H9 (cell line): ENCODE measurements at regions not wholly inside any gene's neighbourhood (a gene's known extent, or its start where the extent isn't known, plus 50 kb on each side); places are given as distances from the start of the nearest gene placed in this dataset.
"Not testable (repeated sequence)": the region's sequence is repeated elsewhere in the genome, so short reads cannot be mapped to it uniquely, and the experiment has no call there.

Experiments used
- DNase-seq: peaks from one replicate; pipeline ENCODE4 v3.0.0-alpha.2; 2017
- H2AFZ ChIP-seq: one replicate; pipeline ENCODE4 v1.6.1; 2013; ENCODE audit warnings: mild to moderate bottlenecking, low read length, control low read depth, moderate library complexity
- H2AK5ac ChIP-seq: 2 replicates; pipeline ENCODE4 v1.6.1; 2013; ENCODE audit warnings: low read length, control low read depth, mixed read lengths; ENCODE audit not compliant: insufficient read length
- H2BK120ac ChIP-seq: one replicate; pipeline ENCODE4 v1.6.1; 2013; ENCODE audit warnings: low read depth, mild to moderate bottlenecking, low read length, control low read depth, inconsistent platforms; ENCODE audit not compliant: poor library complexity, severe bottlenecking
- H2BK12ac ChIP-seq: 2 replicates; pipeline ENCODE4 v1.6.1; 2013; ENCODE audit warnings: low read length, control low read depth, mixed read lengths, low read depth; ENCODE audit not compliant: insufficient read length
- H2BK15ac ChIP-seq: 2 replicates; pipeline ENCODE4 v1.6.1; 2013; ENCODE audit warnings: low read depth, low read length, control low read depth
- H2BK20ac ChIP-seq: one replicate; pipeline ENCODE4 v1.6.1; 2013; ENCODE audit warnings: low read depth, mild to moderate bottlenecking, low read length, control low read depth, inconsistent platforms; ENCODE audit not compliant: poor library complexity, severe bottlenecking
- H2BK5ac ChIP-seq: 2 replicates; pipeline ENCODE4 v1.6.1; 2013; ENCODE audit warnings: low read length, control low read depth, mixed read lengths; ENCODE audit not compliant: insufficient read length
- H3K14ac ChIP-seq: 2 replicates; pipeline ENCODE4 v1.6.1; 2013; ENCODE audit warnings: low read length, control low read depth; ENCODE audit not compliant: insufficient read depth
- H3K18ac ChIP-seq: 2 replicates; pipeline ENCODE4 v1.6.1; 2013; ENCODE audit warnings: low read depth, mild to moderate bottlenecking, mixed read lengths, low read length, control low read depth; ENCODE audit not compliant: insufficient read length
- H3K23ac ChIP-seq: 2 replicates; pipeline ENCODE4 v1.6.1; 2013; ENCODE audit warnings: low read length, control low read depth, mixed read lengths, low read depth; ENCODE audit not compliant: insufficient read length
- H3K23me2 ChIP-seq: 2 replicates; pipeline ENCODE4 v1.6.1; 2013; ENCODE audit warnings: low read depth, mild to moderate bottlenecking, mixed read lengths, low read length, control low read depth; ENCODE audit not compliant: insufficient read length, poor library complexity, severe bottlenecking
- H3K27ac ChIP-seq: 2 replicates; pipeline ENCODE4 v1.5.1; 2013; ENCODE audit warnings: low read length, control low read depth, mixed read lengths, low read depth; ENCODE audit not compliant: insufficient read length
- H3K27me3 ChIP-seq: 2 replicates; pipeline ENCODE4 v1.6.1; 2013; ENCODE audit warnings: low read length, control low read depth, inconsistent platforms; ENCODE audit not compliant: insufficient read depth
- H3K4ac ChIP-seq: 2 replicates; pipeline ENCODE4 v1.6.1; 2013; ENCODE audit warnings: low read depth, mild to moderate bottlenecking, control low read depth, inconsistent platforms, low read length, moderate library complexity
- H3K4me1 ChIP-seq: 2 replicates; pipeline ENCODE4 v1.6.1; 2013; ENCODE audit warnings: low read length, control low read depth, inconsistent platforms; ENCODE audit not compliant: insufficient read depth
- H3K4me2 ChIP-seq: 2 replicates; pipeline ENCODE4 v1.6.1; 2013; ENCODE audit warnings: low read length, control low read depth, mixed read lengths; ENCODE audit not compliant: insufficient read length, insufficient read depth
- H3K56ac ChIP-seq: 2 replicates; pipeline ENCODE4 v1.6.1; 2013; ENCODE audit warnings: low read depth, mild to moderate bottlenecking, mixed read lengths, low read length, control low read depth; ENCODE audit not compliant: insufficient read length
- H3K79me1 ChIP-seq: 2 replicates; pipeline ENCODE4 v1.6.1; 2013; ENCODE audit warnings: low read depth, mild to moderate bottlenecking, moderate library complexity, low read length, control low read depth, inconsistent platforms; ENCODE audit not compliant: insufficient read depth, poor library complexity, severe bottlenecking
- H3K79me2 ChIP-seq: 2 replicates; pipeline ENCODE4 v1.6.1; 2013; ENCODE audit warnings: low read length, control low read depth, inconsistent platforms; ENCODE audit not compliant: insufficient read depth
- H3K9ac ChIP-seq: 2 replicates; pipeline ENCODE4 v1.6.1; 2013; ENCODE audit warnings: low read length, control low read depth, mixed read lengths; ENCODE audit not compliant: insufficient read length; ENCODE audit errors: extremely low read depth
- H3K9me3 ChIP-seq: one replicate; pipeline ENCODE4 v1.6.1; 2013; ENCODE audit warnings: low read depth, low read length, inconsistent platforms; ENCODE audit not compliant: control insufficient read depth
- H3T11ph ChIP-seq: one replicate; pipeline ENCODE4 v1.6.1; 2013; ENCODE audit warnings: mild to moderate bottlenecking, low read length, control low read depth, inconsistent platforms
- H4K20me1 ChIP-seq: one replicate; pipeline ENCODE4 v1.6.1; 2013; ENCODE audit not compliant: control insufficient read depth, insufficient read length, insufficient read depth
- H4K5ac ChIP-seq: 2 replicates; pipeline ENCODE4 v1.6.1; 2013; ENCODE audit warnings: low read depth, mild to moderate bottlenecking, mixed read lengths, low read length, control low read depth; ENCODE audit not compliant: insufficient read length
- H4K8ac ChIP-seq: replicated peaks from 2 replicates; pipeline ENCODE4 v1.6.1; 2013; ENCODE audit warnings: low read length, control low read depth, mixed read lengths, low read depth; ENCODE audit not compliant: insufficient read length
- H4K91ac ChIP-seq: 2 replicates; pipeline ENCODE4 v1.6.1; 2013; ENCODE audit warnings: low read depth, mild to moderate bottlenecking, moderate library complexity, mixed read lengths, low read length, control low read depth; ENCODE audit not compliant: insufficient read length
- H3K27ac Mint-ChIP-seq, 3 experiments: 2 replicates in 2 of 3; 3 replicates in 1 of 3; pipeline ENCODE4 v1.8.0; 2020 to 2021; ENCODE audit warnings: mixed read lengths in 3 of 3, mild to moderate bottlenecking in 1 of 3, moderate library complexity in 1 of 3
- H3K27me3 Mint-ChIP-seq: 2 replicates; pipeline ENCODE4 v1.8.0; 2021; ENCODE audit warnings: low read depth, mild to moderate bottlenecking, moderate library complexity, mixed read lengths
- H3K36me3 Mint-ChIP-seq, 3 experiments: 2 replicates in 2 of 3; 3 replicates in 1 of 3; pipeline ENCODE4 v1.8.0; 2020 to 2021; ENCODE audit warnings: low read depth in 3 of 3, mixed read lengths in 3 of 3; ENCODE audit not compliant: insufficient read depth in 1 of 3
- H3K4me1 Mint-ChIP-seq, 2 experiments: 2 replicates each; pipeline ENCODE4 v1.8.0; 2020; ENCODE audit warnings: mixed read lengths in 2 of 2
- H3K4me3 Mint-ChIP-seq, 2 experiments: 2 replicates in 1 of 2; 3 replicates in 1 of 2; pipeline ENCODE4 v1.8.0; 2020 to 2021; ENCODE audit warnings: mild to moderate bottlenecking in 2 of 2, mixed read lengths in 2 of 2, moderate library complexity in 1 of 2
- H3K9me3 Mint-ChIP-seq, 2 experiments: 2 replicates in 1 of 2; 3 replicates in 1 of 2; pipeline ENCODE4 v1.8.0; 2020; ENCODE audit warnings: mild to moderate bottlenecking in 2 of 2, mixed read lengths in 2 of 2, moderate library complexity in 1 of 2
- WGBS: extraction: QIAGEN DNeasy Blood & Tissue Kit; methylation state at CpG from one replicate; pipeline ENCODE4 v1.1.7; 2013; ENCODE audit warnings: missing lambda C conversion rate, low lambda C conversion rate, mixed read lengths; ENCODE audit not compliant: insufficient read length; ENCODE audit errors: extremely low coverage; 5-methylcytosine and 5-hydroxymethylcytosine counted together

DNA sequence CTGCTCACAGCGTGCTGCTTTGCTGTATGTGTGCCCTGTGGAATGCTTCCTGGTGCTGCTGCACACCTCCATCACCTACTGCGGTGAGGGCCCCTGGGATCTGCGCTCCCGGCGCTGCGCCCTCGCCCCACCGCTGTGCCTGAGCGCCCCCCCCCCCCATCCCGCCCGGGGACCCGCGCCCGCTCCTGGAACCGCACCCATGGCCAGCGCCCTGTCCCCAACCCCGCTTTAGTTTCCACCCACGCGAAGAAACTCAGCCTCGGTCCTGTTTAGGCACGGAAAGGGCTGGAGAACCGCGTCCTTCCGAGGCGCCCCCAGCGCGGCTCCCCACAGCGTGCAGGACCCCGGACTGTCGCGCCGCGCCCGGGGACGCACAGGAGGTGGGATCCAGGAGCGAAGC, 265.5 kb downstream of the POTEB3 start:
- H3K18ac ChIP-seq, H3K27me3 ChIP-seq, H3K9me3 Mint-ChIP-seq, H3K27ac Mint-ChIP-seq, H2BK120ac ChIP-seq, H3K4me1 Mint-ChIP-seq, H2AK5ac ChIP-seq, H4K8ac ChIP-seq, H3K14ac ChIP-seq, H2BK5ac ChIP-seq, H3K79me2 ChIP-seq, H2BK20ac ChIP-seq, H3K36me3 Mint-ChIP-seq, H4K20me1 ChIP-seq, H3K27me3 Mint-ChIP-seq, H3K79me1 ChIP-seq, DNase-seq, H3K4me2 ChIP-seq, H2AFZ ChIP-seq, H3K9me3 ChIP-seq, H3K27ac ChIP-seq, H2BK15ac ChIP-seq, H3K4me1 ChIP-seq, H3K23me2 ChIP-seq, H3K4ac ChIP-seq, H4K91ac ChIP-seq, H3T11ph ChIP-seq, H3K9ac ChIP-seq, H3K56ac ChIP-seq, H3K4me3 Mint-ChIP-seq, H3K23ac ChIP-seq, H4K5ac ChIP-seq, H2BK12ac ChIP-seq: not testable (repeated sequence)
- no CpG with 5 or more reads among the region's 36 CpGs for WGBS

DNA sequence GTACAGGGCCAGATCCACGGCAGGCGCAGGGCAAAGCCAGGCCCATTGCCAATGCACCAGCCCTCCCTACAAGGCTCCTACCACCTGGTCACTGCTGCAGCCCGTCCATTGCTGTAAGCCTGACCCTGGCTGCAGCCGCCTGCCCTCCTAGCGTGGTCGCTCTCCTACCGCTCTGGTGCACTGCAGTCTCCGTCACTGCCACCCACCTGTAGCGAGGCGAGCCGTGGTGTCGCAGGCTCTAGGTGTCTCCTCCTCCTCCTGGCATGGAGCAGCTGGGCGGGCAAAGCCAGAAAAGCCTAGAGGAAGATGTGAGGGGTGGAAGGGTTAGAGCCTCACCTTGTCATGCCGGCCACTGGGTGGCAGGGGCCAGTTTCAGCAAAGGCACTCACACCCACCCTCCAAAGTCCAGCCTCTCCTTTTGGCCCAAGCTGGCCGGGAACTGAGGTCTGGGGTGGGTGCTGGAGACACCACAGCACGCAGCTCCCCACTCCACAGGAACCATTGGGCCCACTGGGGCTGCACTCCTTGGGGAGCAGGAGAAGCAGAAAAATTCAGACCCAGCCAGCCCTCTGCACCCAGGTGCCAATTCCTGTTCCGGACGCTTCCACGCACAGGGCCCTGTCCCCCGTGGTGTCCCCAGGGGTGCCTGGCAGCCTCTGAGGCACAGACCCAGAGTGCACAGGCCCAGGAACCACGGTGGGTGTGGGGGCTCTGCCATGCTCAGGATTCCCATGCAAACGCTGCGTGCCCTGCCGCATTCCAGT, 285.3 kb upstream of the POTEB2 start:
- H3K4me3 Mint-ChIP-seq, H3K23me2 ChIP-seq, H2BK20ac ChIP-seq: not testable (repeated sequence)

More for the DNA sequence above, 285.3 kb upstream of the POTEB2 start:
- H3K9me3 ChIP-seq, H3T11ph ChIP-seq, H3K27ac ChIP-seq, DNase-seq, H3K9ac ChIP-seq, H3K14ac ChIP-seq, H2BK120ac ChIP-seq, H3K4ac ChIP-seq, H4K91ac ChIP-seq, H2BK12ac ChIP-seq, H3K27ac Mint-ChIP-seq, H3K79me1 ChIP-seq, H3K18ac ChIP-seq, H3K4me1 Mint-ChIP-seq, H3K56ac ChIP-seq, H2BK15ac ChIP-seq, H3K36me3 Mint-ChIP-seq, H4K5ac ChIP-seq, H4K8ac ChIP-seq, H3K4me2 ChIP-seq, H2BK5ac ChIP-seq, H3K4me1 ChIP-seq, H2AK5ac ChIP-seq, H3K9me3 Mint-ChIP-seq, H4K20me1 ChIP-seq, H3K79me2 ChIP-seq, H3K23ac ChIP-seq, H3K27me3 Mint-ChIP-seq, H2AFZ ChIP-seq, H3K27me3 ChIP-seq: not testable (repeated sequence)
- WGBS, result no CpG with 5 or more reads among the region's 24 CpGs
